Aorta (tissue), 5 donors: ENCODE measurements at regions not wholly inside any gene's neighbourhood (a gene's known extent, or its start where the extent isn't known, plus 50 kb on each side); places are given as distances from the start of the nearest gene placed in this dataset.
"Not testable (repeated sequence)": the region's sequence is repeated elsewhere in the genome, so short reads cannot be mapped to it uniquely, and the experiment has no call there.

Experiments
- ATAC-seq: fragments of 200-7000 bp; cut with Tn5 transposase; one replicate; pipeline ENCODE4 v1.9.1; 2022; ENCODE audit warnings: moderate library complexity; ENCODE audit not compliant: low FRiP score
- DNase-seq, 2 donors: peaks; one replicate each; pipeline ENCODE4 v3.0.0-alpha.2; 2020
- H3K27ac ChIP-seq, 2 donors: one replicate each; pipeline ENCODE4 v1.5.1; 2013; ENCODE audit warnings: low read length in 2 of 2, mild to moderate bottlenecking in 2 of 2, moderate library complexity in 2 of 2, control low read depth in 1 of 2, inconsistent platforms in 1 of 2, low read depth in 1 of 2
- H3K27me3 ChIP-seq, 2 donors: one replicate each; pipeline ENCODE4 v1.6.1; 2013; ENCODE audit warnings: control low read depth in 1 of 2, low read length in 1 of 2, mild to moderate bottlenecking in 1 of 2, moderate library complexity in 1 of 2; ENCODE audit not compliant: insufficient read depth in 2 of 2, control insufficient read depth in 1 of 2
- H3K36me3 ChIP-seq, 2 donors: one replicate each; pipeline ENCODE4 v1.6.1; 2013; ENCODE audit warnings: control low read depth in 1 of 2, low read length in 1 of 2, mild to moderate bottlenecking in 1 of 2; ENCODE audit not compliant: insufficient read depth in 2 of 2, control insufficient read depth in 1 of 2
- H3K4me1 ChIP-seq, 2 donors: one replicate each; pipeline ENCODE4 v1.6.1; 2013; ENCODE audit warnings: low read length in 2 of 2, control low read depth in 1 of 2, mild to moderate bottlenecking in 1 of 2, moderate library complexity in 1 of 2; ENCODE audit not compliant: insufficient read depth in 2 of 2, control insufficient read depth in 1 of 2
- H3K4me3 ChIP-seq, 2 donors: one replicate each; pipeline ENCODE4 v1.5.1; 2013; ENCODE audit warnings: low read length in 2 of 2, control low read depth in 1 of 2, mild to moderate bottlenecking in 1 of 2
- H3K9me3 ChIP-seq: one replicate; pipeline ENCODE4 v1.6.1; 2013; ENCODE audit warnings: mild to moderate bottlenecking, low read length; ENCODE audit not compliant: control insufficient read depth
- WGBS, 2 donors: extraction: QIAGEN DNeasy Blood & Tissue Kit; methylation state at CpG; one replicate each; pipeline ENCODE4 v1.1.7; 2013; 5-methylcytosine and 5-hydroxymethylcytosine counted together
- intact Hi-C, 2 donors: fragments of 100-400 bp; cut with DNase I; formaldehyde crosslinking; loops; one replicate each; pipeline versions ENCODE4 v1.14.2 to v1.15.0; 2022
- donor health status: healthy with polysubstance abuse.
- donor health status: Bipolar disorder and iron deficiency.
- donor health status: DM: no; HTN: no; CAD: no.
- donor health status: DM: no; HTN: no; CAD: no.
- donor health status: DM: yes; HTN: yes; CAD: no.

DNA sequence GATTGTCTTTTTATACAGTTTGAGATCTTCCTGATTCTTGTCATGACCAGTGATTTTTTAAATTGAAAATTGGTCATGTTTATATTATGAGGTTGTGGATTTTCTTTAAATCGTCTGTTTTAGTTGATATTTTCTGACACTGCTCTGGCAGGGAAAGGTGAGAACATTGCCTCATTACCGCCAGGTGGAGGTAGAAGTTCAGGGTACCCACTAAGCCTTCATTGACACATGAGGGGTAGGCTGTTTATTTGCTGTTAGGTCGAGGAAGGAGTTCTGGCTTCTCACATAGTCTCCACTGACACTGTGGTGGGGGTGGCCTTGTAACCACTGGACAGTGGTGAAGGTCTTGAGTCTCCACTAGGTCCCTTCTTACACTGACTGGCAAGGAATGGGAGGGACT, 117.6 kb upstream of the GPR101 start:
- Histone ChIP-seq H3K4me1 (no peaks in the 10 kb centered on the region), H3K27ac (no peak overlapping the region), H3K9me3 (peaks cover 2% of the 10 kb centered on the region), H3K36me3 (no peaks in the 10 kb centered on the region), H3K27me3 (no peaks in the 10 kb centered on the region), H3K4me3 (no peak overlapping the region)
- intact Hi-C loops = no loop called here
- WGBS, 2 donors = 13 to 26% methylated on average over 3 of the region's 3 CpGs
- ATAC-seq = no peak
- DNase-seq = no peak

DNA sequence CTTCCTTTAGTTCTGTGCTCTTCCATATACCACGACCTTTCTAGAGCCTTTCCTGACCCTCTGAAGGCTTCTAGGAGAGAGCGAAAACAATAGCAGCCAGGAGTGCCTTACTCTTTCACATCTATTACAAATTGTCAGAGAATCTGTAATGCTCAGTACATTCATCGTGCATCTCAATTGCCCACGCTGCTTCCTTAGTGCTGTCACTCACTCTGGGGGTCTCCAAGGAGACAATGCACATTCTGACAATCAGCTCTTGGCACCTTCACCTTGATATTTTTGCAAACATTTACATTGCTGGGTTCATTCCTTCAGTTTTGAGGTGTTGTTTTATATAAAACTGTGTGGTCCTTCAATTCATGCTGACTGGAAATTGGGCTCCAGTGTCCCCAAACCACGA, 110.1 kb upstream of the GPR101 start:
- Histone ChIP-seq H3K4me3 (no peak overlapping the region), H3K36me3 (no peaks in the 10 kb centered on the region), H3K27me3 (no peaks in the 10 kb centered on the region), H3K27ac (no peak overlapping the region), H3K9me3 (no peaks in the 10 kb centered on the region), H3K4me1 (no peaks in the 10 kb centered on the region)
- intact Hi-C loops = no loop called here
- no peak for DNase-seq
- ATAC-seq = no peak
- WGBS, 2 donors = 65 to 72% methylated on average over 5 of the region's 5 CpGs

DNA sequence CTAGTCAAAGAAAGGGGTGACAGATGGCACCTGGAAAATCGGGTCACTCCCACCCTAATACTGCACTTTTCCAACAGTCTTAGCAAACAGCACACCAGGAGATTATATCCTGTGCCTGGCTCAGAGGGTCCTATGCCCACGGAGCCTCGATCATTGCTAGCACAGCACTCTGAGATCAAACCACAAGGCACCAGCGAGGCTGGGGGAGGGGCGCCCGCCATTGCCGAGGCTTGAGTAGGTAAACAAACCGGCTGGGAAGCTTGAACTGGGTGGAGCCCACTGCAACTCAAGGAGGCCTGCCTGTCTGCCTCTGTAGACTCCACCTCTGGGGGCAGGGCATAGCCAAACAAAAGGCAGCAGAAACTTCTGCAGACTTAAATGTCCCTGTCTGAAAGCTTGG, 88.9 kb upstream of the GPR101 start:
- H3K27me3 ChIP-seq, intact Hi-C loops, H3K27ac ChIP-seq, H3K4me1 ChIP-seq, H3K9me3 ChIP-seq, H3K36me3 ChIP-seq, ATAC-seq, H3K4me3 ChIP-seq, DNase-seq: not testable (repeated sequence)
- 82 to 90% methylated on average over 7 of the region's 8 CpGs for WGBS, 2 donors

DNA sequence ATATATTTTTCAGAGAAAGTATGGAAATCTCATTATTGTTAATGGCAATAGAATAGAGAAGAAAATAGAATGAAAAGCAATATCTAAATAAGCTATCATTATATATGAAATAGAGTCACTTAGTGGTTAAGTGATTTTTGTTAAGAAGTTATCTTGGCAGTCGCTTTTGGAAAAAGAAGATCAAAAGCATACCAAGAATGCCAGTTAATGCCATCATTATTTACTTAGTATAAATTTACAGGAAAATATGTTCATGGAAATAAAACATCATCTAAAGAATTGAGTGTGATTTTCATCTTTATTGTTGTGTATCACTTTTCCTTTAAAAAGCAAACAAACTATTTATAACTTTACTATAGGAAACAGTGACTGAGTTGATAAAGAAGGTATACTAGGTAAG, 85.3 kb upstream of the GPR101 start:
- DNase-seq (no peak), ATAC-seq (no peak)
- H3K36me3 ChIP-seq = no peaks in the 10 kb centered on the region
- no peaks in the 10 kb centered on the region for H3K9me3 ChIP-seq
- H3K27ac ChIP-seq = no peak overlapping the region
- H3K4me3 ChIP-seq = no peak overlapping the region
- 26 to 40% methylated on average over 1 of the region's 1 CpG for WGBS, 2 donors
- H3K27me3 ChIP-seq = no peaks in the 10 kb centered on the region
- no peaks in the 10 kb centered on the region for H3K4me1 ChIP-seq
- intact Hi-C loops = no loop called here

DNA sequence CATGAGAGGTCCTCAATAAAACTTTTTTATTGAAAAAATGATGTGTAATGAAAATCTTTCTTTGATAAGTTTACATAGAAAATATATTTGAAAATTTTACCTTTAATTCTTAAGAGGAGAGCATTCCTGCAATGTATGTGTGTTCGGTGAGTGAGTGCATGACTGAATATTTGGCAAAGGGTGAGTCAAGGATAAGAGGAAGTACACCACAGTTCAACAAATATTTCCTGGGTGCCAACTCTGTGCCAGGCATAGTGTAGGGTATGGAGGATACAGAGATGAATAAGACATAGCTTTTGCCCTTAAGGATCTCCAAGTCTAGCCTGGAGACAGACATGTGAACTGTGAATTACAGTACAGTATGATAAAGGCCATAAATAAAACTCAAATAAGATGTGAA, 84.7 kb upstream of the GPR101 start:
- Histone ChIP-seq H3K9me3 (no peaks in the 10 kb centered on the region), H3K4me3 (no peak overlapping the region), H3K36me3 (no peaks in the 10 kb centered on the region), H3K27me3 (no peaks in the 10 kb centered on the region), H3K4me1 (no peaks in the 10 kb centered on the region), H3K27ac (no peak overlapping the region)
- DNase-seq (no peak), ATAC-seq (no peak)
- WGBS, 2 donors = 74 to 86% methylated on average over 1 of the region's 1 CpG
- intact Hi-C loops = no loop called here

DNA sequence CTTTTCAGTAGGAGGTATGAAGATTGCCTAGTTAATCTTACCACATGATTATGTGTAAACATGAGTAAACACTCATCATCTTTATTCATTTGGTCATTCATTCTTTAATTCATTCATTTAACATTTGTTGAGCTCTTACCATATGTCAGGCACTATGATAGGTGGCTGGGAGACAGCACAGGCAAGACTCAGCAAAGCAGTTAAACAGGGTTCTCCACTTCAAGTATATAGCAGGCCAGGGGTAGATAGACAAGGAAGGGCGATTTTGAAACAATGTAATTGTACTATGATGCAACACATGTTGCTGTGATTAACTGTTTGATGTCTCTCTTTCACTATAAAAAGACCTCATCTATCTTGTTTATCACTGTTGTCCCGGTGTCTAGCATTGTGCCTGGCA, 84.3 kb upstream of the GPR101 start:
- Histone ChIP-seq H3K9me3 (no peaks in the 10 kb centered on the region), H3K36me3 (no peaks in the 10 kb centered on the region), H3K27ac (no peak overlapping the region), H3K4me1 (no peaks in the 10 kb centered on the region), H3K4me3 (no peak overlapping the region), H3K27me3 (no peaks in the 10 kb centered on the region)
- intact Hi-C loops = no loop called here
- DNase-seq (no peak), ATAC-seq (no peak)
- WGBS, 2 donors = 35 to 53% methylated on average over 2 of the region's 2 CpGs

DNA sequence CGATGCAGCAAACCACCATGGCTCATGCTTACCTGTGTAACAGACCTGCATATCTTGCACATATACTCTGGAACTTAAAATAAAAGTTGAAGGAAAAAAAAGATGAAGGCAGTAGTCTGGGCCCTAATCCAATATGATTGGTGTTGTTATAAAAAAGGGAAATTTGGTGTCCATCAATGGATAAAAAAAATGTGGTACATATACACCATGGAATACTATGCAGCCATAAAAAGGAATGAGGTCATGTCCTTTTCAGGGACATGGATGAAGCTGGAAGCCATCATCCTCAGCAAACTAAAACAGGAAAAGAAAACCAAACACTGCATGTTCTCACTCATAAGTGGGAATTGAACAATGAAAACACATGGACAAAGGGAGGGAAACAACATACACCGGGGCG, 74.1 kb upstream of the GPR101 start:
- intact Hi-C loops, H3K4me3 ChIP-seq: not testable (repeated sequence)
- WGBS, 2 donors = 96% methylated on average over 3 of the region's 3 CpGs

DNA sequence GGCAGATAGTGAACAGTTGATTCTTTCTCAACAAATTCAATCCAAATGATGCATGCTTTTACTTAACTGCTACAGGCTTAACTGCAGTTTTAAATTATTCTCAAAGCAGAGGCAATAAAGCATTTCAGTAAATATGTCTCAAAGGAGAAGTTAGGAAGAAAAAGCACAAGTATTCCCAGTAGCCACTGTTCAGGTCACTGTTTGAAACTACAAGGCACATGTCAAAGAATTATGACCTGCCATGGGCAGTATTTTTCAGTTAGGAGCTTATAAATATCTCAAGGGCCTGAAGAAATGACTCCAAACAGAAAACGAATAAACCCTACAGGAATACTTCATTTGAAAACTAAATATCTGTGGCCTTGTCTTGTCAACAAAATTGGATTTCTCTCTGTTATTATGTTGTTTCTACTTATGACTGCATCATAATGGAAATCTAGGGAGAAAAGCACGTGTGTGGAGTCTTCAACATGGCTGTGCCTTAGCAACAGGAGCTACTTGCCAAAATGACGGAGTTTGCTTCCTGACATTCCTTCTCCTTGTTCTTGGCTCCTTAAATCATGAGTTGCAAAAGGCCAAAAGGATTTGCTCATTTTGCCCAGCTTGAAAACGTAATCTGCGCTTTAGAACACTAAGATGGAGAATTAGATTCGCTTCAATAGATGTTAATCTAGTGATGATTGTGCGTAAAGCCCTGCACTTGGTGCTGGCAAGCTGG, 67.6 kb upstream of the GPR101 start:
- WGBS, 2 donors = 41 to 46% methylated on average over 7 of the region's 7 CpGs
- DNase-seq (no peak), ATAC-seq (no peak)
- intact Hi-C loops = no loop called here
- Histone ChIP-seq H3K27me3 (no peaks in the 10 kb centered on the region), H3K4me3 (no peak overlapping the region), H3K27ac (no peak overlapping the region), H3K9me3 (no peaks in the 10 kb centered on the region), H3K4me1 (no peaks in the 10 kb centered on the region), H3K36me3 (no peaks in the 10 kb centered on the region)

More for the DNA sequence above, 74.1 kb upstream of the GPR101 start:
- H3K27ac ChIP-seq, H3K4me1 ChIP-seq, H3K27me3 ChIP-seq, ATAC-seq, H3K36me3 ChIP-seq, H3K9me3 ChIP-seq, DNase-seq: not testable (repeated sequence)
